ENCODE measurements at regions not wholly inside any gene's neighbourhood (a gene's known extent, or its start where the extent isn't known, plus 50 kb on each side); places are given as distances from the start of the nearest gene placed in this dataset.
"Not testable (repeated sequence)": the region's sequence is repeated elsewhere in the genome, so short reads cannot be mapped to it uniquely, and the experiment has no call there.

DNA sequence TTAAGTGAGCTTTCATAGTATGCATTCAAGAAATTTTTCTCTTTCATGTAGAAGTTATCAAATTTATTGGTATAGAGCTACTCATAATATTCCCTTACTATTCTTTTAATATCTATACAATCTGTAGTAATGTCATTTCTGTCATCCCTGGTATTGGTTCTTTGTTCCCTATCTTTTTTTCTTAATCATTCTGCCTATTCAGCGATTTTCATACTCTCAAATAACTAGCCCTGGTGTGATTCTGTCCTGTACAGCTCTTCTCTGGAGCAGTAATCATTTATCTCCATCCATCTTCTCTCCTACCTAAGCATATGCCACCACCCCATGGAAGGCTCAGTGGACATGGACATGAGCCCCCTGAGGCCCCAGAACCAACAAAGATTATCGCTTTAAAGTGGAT lies 213.2 kb upstream of the NEBL start:
- POLR2A ChIA-PET = no interaction called here
- Histone ChIP-seq H3K4me1 (ENCODE audit: control insufficient read depth in 1 of 2, extremely low read depth in 1 of 2, insufficient read depth in 2 of 2, low read length in 2 of 2) (no peaks in the 10 kb centered on the region), H3K27ac (ENCODE audit: low read length) (no peak overlapping the region), H3K27me3 (replicated peaks in 1 of 2; ENCODE audit: control insufficient read depth in 2 of 2, extremely low read depth in 1 of 2, insufficient read depth in 2 of 2, low read length in 1 of 2) (no peaks in the 10 kb centered on the region), H3K4me3 (ENCODE audit: control insufficient read depth in 1 of 2, extremely low read depth in 1 of 2, low read length in 1 of 2) (no peak overlapping the region), H3K36me3 (ENCODE audit: control insufficient read depth in 2 of 2, extremely low read depth in 1 of 2, insufficient read depth in 1 of 2, low read length in 1 of 2) (no peaks in the 10 kb centered on the region), H3K9me3 (no peaks in the 10 kb centered on the region)
- H3K4me3 Mint-ChIP-seq = no peak overlapping the region
- ATAC-seq (replicated peaks in 1 of 4) = no peak
- CTCF ChIA-PET = no interaction called here
- peaks cover 4 to 8% (median 4%) of the 10 kb centered on the region in 3 donors for H3K9me3 Mint-ChIP-seq
- H3K4me1 Mint-ChIP-seq = no peaks in the 10 kb centered on the region
- no peak for DNase-seq
- no peak overlapping the region for H3K27ac Mint-ChIP-seq
- 60% methylated on average over 1 of the region's 2 CpGs for WGBS (ENCODE audit: insufficient coverage)
- H3K36me3 Mint-ChIP-seq = no peaks in the 10 kb centered on the region
- H3K27me3 Mint-ChIP-seq = peaks cover 5 to 15% of the 10 kb centered on the region in 2 donors

DNA sequence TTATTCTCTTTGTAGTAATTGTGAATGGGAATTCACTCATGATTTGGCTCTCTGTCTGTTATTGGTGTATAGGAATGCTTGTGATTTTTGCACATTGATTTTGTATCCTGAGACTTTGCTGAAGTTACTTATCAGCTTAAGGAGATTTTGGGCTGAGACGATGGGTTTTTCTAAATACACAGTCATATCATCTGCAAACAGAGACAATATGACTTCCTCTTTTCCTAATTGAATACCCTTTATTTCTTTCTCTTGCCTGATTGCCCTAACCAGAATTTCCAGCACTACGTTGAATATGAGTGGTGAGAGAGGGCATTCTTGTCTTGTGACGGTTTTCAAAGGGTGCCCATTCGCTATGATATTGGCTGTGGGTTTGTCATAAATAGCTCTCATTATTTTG lies 209.8 kb upstream of the NEBL start:
- H3K27me3 Mint-ChIP-seq = peaks cover 5 to 15% of the 10 kb centered on the region in 2 donors
- H3K36me3 Mint-ChIP-seq; H3K4me3 Mint-ChIP-seq; H3K36me3 ChIP-seq (ENCODE audit: control insufficient read depth in 2 of 2, extremely low read depth in 1 of 2, insufficient read depth in 1 of 2, low read length in 1 of 2); POLR2A ChIA-PET; H3K27ac ChIP-seq (ENCODE audit: low read length); H3K9me3 ChIP-seq; H3K27me3 ChIP-seq (replicated peaks in 1 of 2; ENCODE audit: control insufficient read depth in 2 of 2, extremely low read depth in 1 of 2, insufficient read depth in 2 of 2, low read length in 1 of 2); H3K27ac Mint-ChIP-seq; CTCF ChIA-PET; H3K4me3 ChIP-seq (ENCODE audit: control insufficient read depth in 1 of 2, extremely low read depth in 1 of 2, low read length in 1 of 2); H3K4me1 Mint-ChIP-seq; H3K9me3 Mint-ChIP-seq; DNase-seq; ATAC-seq (replicated peaks in 1 of 4); H3K4me1 ChIP-seq (ENCODE audit: control insufficient read depth in 1 of 2, extremely low read depth in 1 of 2, insufficient read depth in 2 of 2, low read length in 2 of 2): not testable (repeated sequence)
- WGBS (ENCODE audit: insufficient coverage) = 100% methylated on average over 1 of the region's 4 CpGs

DNA sequence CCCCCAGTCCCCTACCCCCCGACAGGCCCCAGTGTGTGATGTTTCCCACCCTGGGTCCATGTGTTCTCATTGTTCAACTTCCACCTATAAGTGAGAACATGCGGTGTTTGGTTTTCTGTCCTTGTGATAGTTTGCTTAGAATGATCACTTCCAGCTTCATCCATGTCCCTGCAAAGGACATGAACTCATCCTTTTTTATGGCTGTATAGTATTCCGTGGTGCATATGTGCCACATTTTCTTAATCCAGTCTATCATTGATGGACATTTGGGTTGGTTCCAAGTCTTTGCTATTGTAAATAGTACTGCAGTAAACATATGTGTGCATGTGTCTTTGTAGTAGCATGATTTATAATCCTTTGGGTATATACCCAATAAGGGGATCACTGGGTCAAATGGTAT lies 208.2 kb upstream of the NEBL start:
- WGBS (ENCODE audit: insufficient coverage) = no CpG with 5 or more reads among the region's 3 CpGs
- H3K4me1 ChIP-seq (ENCODE audit: control insufficient read depth in 1 of 2, extremely low read depth in 1 of 2, insufficient read depth in 2 of 2, low read length in 2 of 2); H3K4me3 ChIP-seq (ENCODE audit: control insufficient read depth in 1 of 2, extremely low read depth in 1 of 2, low read length in 1 of 2); H3K27me3 Mint-ChIP-seq; H3K36me3 Mint-ChIP-seq; H3K36me3 ChIP-seq (ENCODE audit: control insufficient read depth in 2 of 2, extremely low read depth in 1 of 2, insufficient read depth in 1 of 2, low read length in 1 of 2); DNase-seq; CTCF ChIA-PET; H3K27ac Mint-ChIP-seq; H3K9me3 ChIP-seq; H3K27ac ChIP-seq (ENCODE audit: low read length); POLR2A ChIA-PET; H3K9me3 Mint-ChIP-seq; H3K27me3 ChIP-seq (replicated peaks in 1 of 2; ENCODE audit: control insufficient read depth in 2 of 2, extremely low read depth in 1 of 2, insufficient read depth in 2 of 2, low read length in 1 of 2); H3K4me3 Mint-ChIP-seq; ATAC-seq (replicated peaks in 1 of 4); H3K4me1 Mint-ChIP-seq: not testable (repeated sequence)

DNA sequence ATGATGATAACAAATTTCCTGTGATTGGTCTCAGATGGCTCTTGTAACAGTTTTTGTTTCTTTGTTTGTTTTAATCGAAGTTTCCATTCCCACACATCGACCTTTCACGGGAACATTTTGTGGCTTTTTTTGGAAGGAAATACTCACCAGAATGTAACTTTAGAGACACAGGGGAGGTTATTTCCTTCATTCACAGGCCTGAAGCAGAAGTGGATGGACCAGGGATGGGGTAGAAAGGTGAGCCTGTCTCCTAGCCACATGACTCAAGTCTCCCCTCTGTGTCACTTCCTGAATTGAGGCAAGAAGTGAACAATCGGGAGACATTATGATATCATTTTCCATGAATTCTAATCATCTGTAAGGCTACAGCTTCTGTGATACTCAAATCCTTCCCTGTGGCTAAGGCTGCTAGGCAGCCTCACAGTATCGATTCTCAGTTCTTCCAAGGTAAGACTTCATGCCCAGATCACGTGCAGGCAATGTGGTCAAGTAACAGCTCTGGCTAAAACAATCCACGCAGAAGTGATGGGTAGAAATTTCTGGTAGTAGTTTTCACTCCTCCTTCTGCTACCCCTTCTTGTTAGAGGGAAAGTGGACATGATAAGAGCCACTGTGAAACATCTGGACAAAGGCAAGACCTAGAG lies 203.9 kb upstream of the NEBL start:
- WGBS (ENCODE audit: insufficient coverage) = 40% methylated on average over 1 of the region's 7 CpGs
- Histone ChIP-seq H3K4me3 (ENCODE audit: control insufficient read depth in 1 of 2, extremely low read depth in 1 of 2, low read length in 1 of 2) (no peak overlapping the region), H3K9me3 (no peaks in the 10 kb centered on the region), H3K27ac (ENCODE audit: low read length) (no peak overlapping the region), H3K27me3 (replicated peaks in 1 of 2; ENCODE audit: control insufficient read depth in 2 of 2, extremely low read depth in 1 of 2, insufficient read depth in 2 of 2, low read length in 1 of 2) (no peaks in the 10 kb centered on the region), H3K36me3 (ENCODE audit: control insufficient read depth in 2 of 2, extremely low read depth in 1 of 2, insufficient read depth in 1 of 2, low read length in 1 of 2) (no peaks in the 10 kb centered on the region), H3K4me1 (ENCODE audit: control insufficient read depth in 1 of 2, extremely low read depth in 1 of 2, insufficient read depth in 2 of 2, low read length in 2 of 2) (no peaks in the 10 kb centered on the region)
- no peak overlapping the region for H3K4me3 Mint-ChIP-seq
- peaks cover 4 to 8% (median 8%) of the 10 kb centered on the region in 3 donors for H3K4me1 Mint-ChIP-seq
- peaks cover 0 to 2% (median 0%) of the 10 kb centered on the region in 3 donors for H3K9me3 Mint-ChIP-seq
- ChIA-PET CTCF (no interaction called here), POLR2A (no interaction called here)
- ATAC-seq (replicated peaks in 1 of 4) (no peak), DNase-seq (no peak)
- H3K27ac Mint-ChIP-seq = no peak overlapping the region
- no peaks in the 10 kb centered on the region for H3K27me3 Mint-ChIP-seq
- H3K36me3 Mint-ChIP-seq = no peaks in the 10 kb centered on the region

DNA sequence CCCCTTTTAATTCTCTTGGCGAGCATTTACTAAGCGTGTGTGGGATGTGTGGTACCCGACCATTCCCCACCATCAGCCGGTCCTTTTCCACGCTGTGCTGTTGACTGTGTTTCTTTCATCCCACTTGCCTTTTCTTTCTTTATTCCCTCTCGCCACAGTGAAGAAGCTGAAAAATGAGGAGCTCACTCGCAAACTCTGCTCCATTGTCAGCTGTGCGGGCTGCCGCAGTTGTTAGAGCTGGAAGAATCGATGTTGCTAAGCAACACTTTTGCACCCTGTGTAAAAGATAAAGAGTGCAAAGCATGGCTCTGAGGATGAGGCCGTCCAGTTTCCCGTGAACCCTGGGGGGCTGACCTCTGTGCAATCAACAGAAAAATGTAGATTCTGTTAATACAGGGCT lies 203.1 kb upstream of the NEBL start:
- POLR2A ChIA-PET = no interaction called here
- no peak overlapping the region for H3K27ac Mint-ChIP-seq
- no peak for ATAC-seq (replicated peaks in 1 of 4)

DNA sequence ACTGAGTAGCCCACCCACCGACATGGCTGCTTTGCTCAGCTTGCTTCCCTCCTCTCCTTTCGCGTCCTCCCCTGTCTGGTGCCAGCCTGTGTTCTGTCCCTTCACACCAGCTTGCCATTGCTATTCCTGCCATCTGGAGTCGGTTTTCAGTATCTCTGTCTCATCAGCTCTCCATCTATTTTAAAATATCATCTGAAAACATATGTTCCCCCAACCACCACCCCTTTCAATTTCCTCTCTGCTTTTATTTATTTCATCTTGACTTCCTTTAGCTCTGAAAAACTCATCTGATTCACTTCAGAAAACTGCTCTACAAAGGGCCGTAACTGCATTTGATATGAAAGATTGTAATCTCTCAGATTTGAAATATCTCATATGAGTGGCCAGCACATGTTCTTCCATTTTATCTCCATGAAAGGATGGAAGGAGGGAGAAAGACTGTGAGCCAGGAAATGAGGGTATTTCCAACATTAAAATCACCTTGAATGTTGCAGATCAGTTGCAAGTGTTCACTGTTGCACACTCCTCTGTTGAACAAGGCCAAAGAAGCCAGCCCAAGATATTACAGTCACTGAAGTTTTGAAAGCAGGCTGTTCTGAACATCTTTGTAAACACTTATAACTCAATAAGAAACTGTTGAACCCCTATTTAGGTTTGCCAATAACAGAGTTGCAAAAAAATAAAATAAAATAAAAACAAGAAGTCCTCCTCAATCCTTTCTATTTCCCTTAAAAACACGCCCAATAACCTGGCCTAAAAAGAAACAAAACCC lies 202.4 kb upstream of the NEBL start:
- H3K9me3 Mint-ChIP-seq = no peaks in the 10 kb centered on the region
- no peaks in the 10 kb centered on the region for H3K27me3 Mint-ChIP-seq
- ChIA-PET CTCF (no interaction called here), POLR2A (no interaction called here)
- Histone ChIP-seq H3K27me3 (replicated peaks in 1 of 2; ENCODE audit: control insufficient read depth in 2 of 2, extremely low read depth in 1 of 2, insufficient read depth in 2 of 2, low read length in 1 of 2) (no peaks in the 10 kb centered on the region), H3K27ac (ENCODE audit: low read length) (no peak overlapping the region), H3K9me3 (no peaks in the 10 kb centered on the region), H3K4me3 (ENCODE audit: control insufficient read depth in 1 of 2, extremely low read depth in 1 of 2, low read length in 1 of 2) (no peak overlapping the region), H3K36me3 (ENCODE audit: control insufficient read depth in 2 of 2, extremely low read depth in 1 of 2, insufficient read depth in 1 of 2, low read length in 1 of 2) (no peaks in the 10 kb centered on the region), H3K4me1 (ENCODE audit: control insufficient read depth in 1 of 2, extremely low read depth in 1 of 2, insufficient read depth in 2 of 2, low read length in 2 of 2) (no peaks in the 10 kb centered on the region)
- DNase-seq (no peak), ATAC-seq (replicated peaks in 1 of 4) (no peak)
- H3K36me3 Mint-ChIP-seq = no peaks in the 10 kb centered on the region
- peak overlapping the region in 1 of 2 donors; percentile 53 for H3K27ac Mint-ChIP-seq
- peaks cover 4 to 8% (median 8%) of the 10 kb centered on the region in 3 donors for H3K4me1 Mint-ChIP-seq
- WGBS (ENCODE audit: insufficient coverage) = 38% methylated on average over 5 of the region's 6 CpGs
- peak overlapping the region in 1 of 3 donors; percentile 49 for H3K4me3 Mint-ChIP-seq

More for the DNA sequence above, 203.1 kb upstream of the NEBL start:
- DNase-seq = no peak
- no peaks in the 10 kb centered on the region for H3K9me3 ChIP-seq
- CTCF ChIA-PET = no interaction called here
- H3K9me3 Mint-ChIP-seq = no peaks in the 10 kb centered on the region
- H3K4me1 Mint-ChIP-seq = peaks cover 4 to 8% (median 8%) of the 10 kb centered on the region in 3 donors
- no peaks in the 10 kb centered on the region for H3K27me3 ChIP-seq (replicated peaks in 1 of 2; ENCODE audit: control insufficient read depth in 2 of 2, extremely low read depth in 1 of 2, insufficient read depth in 2 of 2, low read length in 1 of 2)
- no peak overlapping the region for H3K4me3 Mint-ChIP-seq
- H3K27me3 Mint-ChIP-seq = no peaks in the 10 kb centered on the region
- no peaks in the 10 kb centered on the region for H3K36me3 Mint-ChIP-seq
- no peaks in the 10 kb centered on the region for H3K4me1 ChIP-seq (ENCODE audit: control insufficient read depth in 1 of 2, extremely low read depth in 1 of 2, insufficient read depth in 2 of 2, low read length in 2 of 2)
- H3K27ac ChIP-seq (ENCODE audit: low read length) = no peak overlapping the region
- no peaks in the 10 kb centered on the region for H3K36me3 ChIP-seq (ENCODE audit: control insufficient read depth in 2 of 2, extremely low read depth in 1 of 2, insufficient read depth in 1 of 2, low read length in 1 of 2)
- WGBS (ENCODE audit: insufficient coverage) = 92% methylated on average over 6 of the region's 12 CpGs
- no peak overlapping the region for H3K4me3 ChIP-seq (ENCODE audit: control insufficient read depth in 1 of 2, extremely low read depth in 1 of 2, low read length in 1 of 2)

Measured in T-cell (primary cell).